ENCODE measurements at regions not wholly inside any gene's neighbourhood (a gene's known extent, or its start where the extent isn't known, plus 50 kb on each side); places are given as distances from the start of the nearest gene placed in this dataset.

DNA sequence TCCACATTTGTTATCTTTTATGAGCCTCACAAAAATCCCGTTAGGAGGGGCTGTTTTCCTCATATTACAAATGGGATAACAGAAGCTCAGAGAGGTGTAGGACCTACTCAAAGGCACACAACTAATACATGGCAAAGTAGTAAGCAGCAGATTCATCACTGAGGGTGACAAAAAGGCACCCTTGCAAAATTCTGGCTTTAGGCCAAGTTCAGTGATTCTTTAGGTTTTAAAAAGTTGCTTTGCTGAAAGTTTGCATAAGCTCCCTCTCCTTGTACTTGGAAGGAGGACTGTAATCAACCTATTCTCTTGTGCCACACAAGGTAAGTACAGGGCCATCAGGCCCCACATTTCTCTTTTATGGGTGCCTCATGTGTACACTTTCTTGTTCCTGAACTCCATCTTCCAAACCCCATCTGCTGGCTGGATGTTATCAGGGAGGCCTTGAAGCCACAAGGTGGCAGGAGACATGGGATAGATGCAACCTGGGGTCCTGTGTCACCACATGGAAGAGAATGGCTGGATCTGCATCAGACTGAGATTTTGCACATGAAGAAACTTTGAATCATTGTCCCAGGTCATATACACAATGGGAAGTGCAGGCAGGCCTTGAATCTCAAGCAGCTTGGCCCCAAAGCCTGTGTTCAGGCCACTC lies 311.6 kb downstream of the MSX2 start:
- H3K4me3 ChIP-seq (ENCODE audit: low read depth, low read length): no peak overlapping the region
- TF ChIP-seq, protein P1, sequence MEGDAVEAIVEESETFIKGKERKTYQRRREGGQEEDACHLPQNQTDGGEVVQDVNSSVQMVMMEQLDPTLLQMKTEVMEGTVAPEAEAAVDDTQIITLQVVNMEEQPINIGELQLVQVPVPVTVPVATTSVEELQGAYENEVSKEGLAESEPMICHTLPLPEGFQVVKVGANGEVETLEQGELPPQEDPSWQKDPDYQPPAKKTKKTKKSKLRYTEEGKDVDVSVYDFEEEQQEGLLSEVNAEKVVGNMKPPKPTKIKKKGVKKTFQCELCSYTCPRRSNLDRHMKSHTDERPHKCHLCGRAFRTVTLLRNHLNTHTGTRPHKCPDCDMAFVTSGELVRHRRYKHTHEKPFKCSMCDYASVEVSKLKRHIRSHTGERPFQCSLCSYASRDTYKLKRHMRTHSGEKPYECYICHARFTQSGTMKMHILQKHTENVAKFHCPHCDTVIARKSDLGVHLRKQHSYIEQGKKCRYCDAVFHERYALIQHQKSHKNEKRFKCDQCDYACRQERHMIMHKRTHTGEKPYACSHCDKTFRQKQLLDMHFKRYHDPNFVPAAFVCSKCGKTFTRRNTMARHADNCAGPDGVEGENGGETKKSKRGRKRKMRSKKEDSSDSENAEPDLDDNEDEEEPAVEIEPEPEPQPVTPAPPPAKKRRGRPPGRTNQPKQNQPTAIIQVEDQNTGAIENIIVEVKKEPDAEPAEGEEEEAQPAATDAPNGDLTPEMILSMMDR (IDR thresholded peaks at IDR 0.05; ENCODE audit: low read depth, low read length): no peak

DNA sequence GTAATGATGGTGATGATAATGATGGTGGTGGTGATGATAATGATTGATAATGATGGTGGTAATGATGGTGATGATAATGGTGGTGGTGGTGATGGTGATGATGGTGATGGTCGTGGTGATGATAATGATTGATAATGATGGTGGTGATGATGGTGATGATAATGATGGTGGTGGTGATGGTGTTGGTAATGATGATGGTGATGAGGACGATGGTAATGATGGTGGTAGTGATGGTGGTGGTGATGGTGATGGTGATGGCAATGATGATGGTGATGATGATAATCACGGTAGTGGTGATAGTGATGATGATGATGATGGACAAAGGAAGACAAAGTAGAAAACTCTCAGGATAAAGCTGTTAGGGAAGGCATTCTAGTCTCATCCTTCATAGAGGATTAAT lies 310.5 kb downstream of the MSX2 start:
- no peak overlapping the region for H3K4me3 ChIP-seq (ENCODE audit: low read depth, low read length)
- TF ChIP-seq, protein P1 (IDR thresholded peaks at IDR 0.05; ENCODE audit: low read depth, low read length): no peak

DNA sequence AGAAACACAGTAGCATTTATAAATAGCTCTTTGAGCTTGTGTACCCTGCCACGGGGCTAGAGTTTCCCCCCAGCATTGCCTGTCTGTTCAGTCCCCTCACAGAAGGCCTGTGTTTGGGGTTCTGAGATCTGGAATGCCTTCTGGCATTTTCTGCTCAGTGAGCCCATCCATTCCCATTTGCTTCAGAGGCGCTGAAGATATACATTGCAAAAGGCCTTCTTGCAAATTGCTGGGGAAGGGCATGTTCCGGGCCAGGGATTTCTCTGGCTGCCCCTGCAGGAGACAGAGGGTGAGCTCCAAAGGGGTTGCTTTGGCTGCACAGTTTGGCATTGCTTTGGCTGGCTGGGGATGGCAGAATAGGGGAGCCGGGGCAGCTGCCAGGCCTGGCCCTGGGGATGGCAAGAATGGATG lies 308.4 kb downstream of the MSX2 start:
- H3K4me3 ChIP-seq (ENCODE audit: low read depth, low read length): no peak overlapping the region
- TF ChIP-seq, protein P1 (IDR thresholded peaks at IDR 0.05; ENCODE audit: low read depth, low read length): no peak

DNA sequence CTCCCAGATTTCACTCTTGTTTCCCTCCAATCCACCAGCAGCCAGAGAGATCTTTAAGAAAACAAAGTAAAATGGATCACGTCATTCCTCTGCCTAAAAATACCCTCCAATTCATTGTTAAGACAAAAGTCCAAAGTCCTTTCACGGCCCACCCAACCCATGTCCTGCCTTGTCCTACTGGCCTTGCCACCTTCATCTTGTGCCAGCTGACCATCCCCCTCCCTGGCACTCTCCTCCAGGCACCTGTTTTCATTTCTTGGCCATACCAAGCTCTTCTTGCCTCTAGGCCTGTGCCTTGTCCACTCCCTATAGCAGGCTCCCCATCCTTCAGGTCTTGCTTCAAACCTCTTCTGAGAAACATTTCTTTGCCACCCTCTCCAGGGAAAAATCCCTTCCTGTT lies 307.6 kb downstream of the MSX2 start:
- TF ChIP-seq, protein P1 (IDR thresholded peaks at IDR 0.05; ENCODE audit: low read depth, low read length): no peak
- H3K4me3 ChIP-seq (ENCODE audit: low read depth, low read length): no peak overlapping the region

DNA sequence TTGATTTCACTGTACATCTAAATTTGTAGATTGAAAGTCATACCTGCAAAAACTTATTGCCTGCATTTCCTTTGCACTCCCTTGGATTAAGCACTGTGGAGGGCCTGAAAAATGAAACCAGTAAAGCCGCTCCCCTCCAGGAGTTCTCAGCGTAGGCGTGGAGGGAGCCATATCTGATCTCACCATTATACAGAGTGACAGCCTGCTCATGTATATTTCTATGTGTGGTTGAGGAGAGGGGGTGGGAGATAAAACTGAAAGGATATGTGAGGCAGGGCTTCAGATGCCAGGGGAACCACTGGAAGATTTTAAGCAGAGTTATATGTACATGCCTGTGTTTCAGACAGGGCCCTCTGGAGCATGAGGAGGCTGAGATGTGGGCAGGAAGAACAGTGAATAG lies 303.0 kb downstream of the MSX2 start:
- no peak overlapping the region for H3K4me3 ChIP-seq (ENCODE audit: low read depth, low read length)
- TF ChIP-seq, protein P1 (IDR thresholded peaks at IDR 0.05; ENCODE audit: low read depth, low read length): no peak

DNA sequence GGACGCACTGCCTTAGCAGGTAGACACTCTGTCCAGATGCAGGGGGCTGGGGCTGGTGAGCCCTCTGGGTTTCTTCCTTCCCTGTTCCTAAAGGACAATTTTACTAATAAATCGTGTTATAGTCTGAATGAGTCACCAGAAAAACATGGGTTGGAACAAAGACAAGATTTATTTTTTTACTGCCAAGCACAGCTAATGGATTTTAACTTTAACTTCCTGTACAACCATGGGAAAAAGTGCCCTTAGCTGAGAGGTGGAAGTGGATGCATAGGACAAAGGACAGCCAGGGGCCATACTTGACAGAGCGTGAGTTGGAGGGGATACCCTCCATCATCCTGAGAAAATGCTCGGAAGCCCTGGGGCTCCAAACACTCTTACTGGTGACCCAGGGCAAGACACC lies 300.7 kb downstream of the MSX2 start:
- TF ChIP-seq, protein P1 (IDR thresholded peaks at IDR 0.05; ENCODE audit: low read depth, low read length): no peak
- no peak overlapping the region for H3K4me3 ChIP-seq (ENCODE audit: low read depth, low read length)

DNA sequence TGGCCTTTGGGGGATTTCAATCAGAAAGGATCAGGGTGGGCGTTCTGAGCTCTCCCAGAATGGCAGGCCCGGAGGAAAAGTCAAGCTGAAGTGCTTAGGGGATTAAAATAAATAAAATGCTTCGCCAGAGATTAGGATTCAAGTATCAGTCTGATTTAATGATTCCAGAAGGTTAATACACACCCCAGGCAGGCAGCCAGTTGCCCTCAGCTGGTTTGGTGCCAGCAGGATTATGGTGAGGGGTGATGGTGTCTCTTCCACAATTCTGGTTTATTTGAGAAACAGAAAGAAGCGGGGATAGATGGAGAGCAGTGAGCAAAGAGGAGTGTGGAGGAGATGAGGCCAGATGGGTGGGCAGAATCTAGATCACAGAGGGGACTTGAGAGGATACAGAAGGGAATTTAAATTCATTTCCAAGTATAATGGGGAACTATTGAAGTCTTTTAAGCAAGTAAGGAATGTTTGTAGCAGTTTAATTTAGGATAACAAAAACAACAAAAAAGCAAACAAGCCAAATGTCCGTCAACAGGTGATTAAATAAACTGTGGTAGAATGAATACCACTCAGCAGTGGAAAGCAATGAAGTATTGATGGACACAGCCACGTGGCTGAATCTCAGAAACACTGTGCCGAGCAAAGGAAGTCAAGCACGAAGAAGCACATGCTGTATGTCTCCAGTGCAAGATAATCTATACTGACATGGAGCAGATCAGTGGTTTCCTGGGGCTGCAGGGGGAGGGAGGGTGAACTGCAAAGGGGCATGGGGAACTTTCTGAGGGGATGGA lies 297.7 kb downstream of the MSX2 start:
- TF ChIP-seq, protein P1 (IDR thresholded peaks at IDR 0.05; ENCODE audit: low read depth, low read length): no peak
- H3K4me3 ChIP-seq (ENCODE audit: low read depth, low read length): no peak overlapping the region
